Activated B cell treated with CpG ODN at 0.5 μM for 24 hours (primary cell): ENCODE measurements at regions not wholly inside any gene's neighbourhood (a gene's known extent, or its start where the extent isn't known, plus 50 kb on each side); places are given as distances from the start of the nearest gene placed in this dataset.

Experiments
- ATAC-seq: fragments of 200-7000 bp; cut with Tn5 transposase; one replicate; pipeline ENCODE4 v1.10.0; 2021; ENCODE audit warnings: low read depth, mild to moderate bottlenecking, moderate library complexity
- CTCF ChIA-PET: fragments of 350-600 bp; sonication (Branson Sonifier 250); formaldehyde crosslinking; loops from one replicate; lab custom pipeline; 2021; ENCODE audit warnings: antibody characterized with exemption; lab: Charles Lee
- POLR2A ChIA-PET: fragments of 350-600 bp; sonication (Branson Sonifier 250); formaldehyde crosslinking; loops from one replicate; lab custom pipeline; 2021; ENCODE audit warnings: antibody characterized with exemption; lab: Charles Lee
- DNase-seq: peaks from one replicate; pipeline ENCODE4 v3.0.0; 2022
- H3K27ac Mint-ChIP-seq: one replicate; pipeline ENCODE4 v1.8.0; 2020; ENCODE audit warnings: mixed read lengths
- H3K27me3 Mint-ChIP-seq: one replicate; pipeline ENCODE4 v1.8.0; 2021; ENCODE audit warnings: mixed read lengths
- H3K36me3 Mint-ChIP-seq: one replicate; pipeline ENCODE4 v1.8.0; 2021; ENCODE audit warnings: low read depth, mixed read lengths
- H3K4me1 Mint-ChIP-seq: one replicate; pipeline ENCODE4 v1.8.0; 2021; ENCODE audit warnings: mixed read lengths
- H3K4me3 Mint-ChIP-seq: one replicate; pipeline ENCODE4 v1.8.0; 2020; ENCODE audit warnings: mild to moderate bottlenecking, mixed read lengths
- H3K9me3 Mint-ChIP-seq: one replicate; pipeline ENCODE4 v1.8.0; 2020; ENCODE audit warnings: mixed read lengths
- intact Hi-C: fragments of 100-400 bp; cut with micrococcal nuclease; formaldehyde crosslinking; loops from one replicate; pipeline ENCODE4 v1.15.1; 2024
- TF ChIP-seq, protein P1 (sequence below): fragments of 200-600 bp; IDR thresholded peaks from one replicate; pipeline ENCODE4 v1.8.0; 2022; ENCODE audit warnings: antibody characterized with exemption, mild to moderate bottlenecking

DNA sequence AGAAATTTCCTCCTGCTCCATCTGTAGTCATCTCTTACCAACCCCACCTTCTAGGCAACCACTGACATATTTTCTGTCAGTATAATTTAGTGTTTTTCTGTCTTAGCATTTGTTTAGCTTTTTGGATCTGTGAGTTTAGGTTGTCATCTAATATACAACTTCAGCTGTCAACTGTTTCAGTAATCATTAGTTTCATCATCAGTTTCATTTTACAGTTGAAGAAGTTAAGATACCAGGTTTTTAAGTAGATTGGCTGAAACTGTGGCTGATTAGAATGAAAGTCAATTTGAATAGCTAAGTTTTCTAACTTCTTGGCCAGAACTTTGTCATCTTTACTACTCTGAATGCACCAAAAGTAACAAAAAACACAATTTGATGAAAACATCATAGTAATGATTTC, 1957.3 kb downstream of the NCAM2 start:
- POLR2A ChIA-PET: no interaction called here
- Mint-ChIP-seq H3K27ac (no peak overlapping the region), H3K9me3 (peaks cover 1% of the 10 kb centered on the region), H3K36me3 (no peaks in the 10 kb centered on the region), H3K4me3 (no peak overlapping the region), H3K27me3 (no peaks in the 10 kb centered on the region), H3K4me1 (peaks cover 3% of the 10 kb centered on the region)
- DNase-seq: no peak
- CTCF ChIA-PET: no interaction called here
- intact Hi-C loops: no loop called here
- no peak for ATAC-seq
- TF ChIP-seq, protein P1, sequence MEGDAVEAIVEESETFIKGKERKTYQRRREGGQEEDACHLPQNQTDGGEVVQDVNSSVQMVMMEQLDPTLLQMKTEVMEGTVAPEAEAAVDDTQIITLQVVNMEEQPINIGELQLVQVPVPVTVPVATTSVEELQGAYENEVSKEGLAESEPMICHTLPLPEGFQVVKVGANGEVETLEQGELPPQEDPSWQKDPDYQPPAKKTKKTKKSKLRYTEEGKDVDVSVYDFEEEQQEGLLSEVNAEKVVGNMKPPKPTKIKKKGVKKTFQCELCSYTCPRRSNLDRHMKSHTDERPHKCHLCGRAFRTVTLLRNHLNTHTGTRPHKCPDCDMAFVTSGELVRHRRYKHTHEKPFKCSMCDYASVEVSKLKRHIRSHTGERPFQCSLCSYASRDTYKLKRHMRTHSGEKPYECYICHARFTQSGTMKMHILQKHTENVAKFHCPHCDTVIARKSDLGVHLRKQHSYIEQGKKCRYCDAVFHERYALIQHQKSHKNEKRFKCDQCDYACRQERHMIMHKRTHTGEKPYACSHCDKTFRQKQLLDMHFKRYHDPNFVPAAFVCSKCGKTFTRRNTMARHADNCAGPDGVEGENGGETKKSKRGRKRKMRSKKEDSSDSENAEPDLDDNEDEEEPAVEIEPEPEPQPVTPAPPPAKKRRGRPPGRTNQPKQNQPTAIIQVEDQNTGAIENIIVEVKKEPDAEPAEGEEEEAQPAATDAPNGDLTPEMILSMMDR: no peak

DNA sequence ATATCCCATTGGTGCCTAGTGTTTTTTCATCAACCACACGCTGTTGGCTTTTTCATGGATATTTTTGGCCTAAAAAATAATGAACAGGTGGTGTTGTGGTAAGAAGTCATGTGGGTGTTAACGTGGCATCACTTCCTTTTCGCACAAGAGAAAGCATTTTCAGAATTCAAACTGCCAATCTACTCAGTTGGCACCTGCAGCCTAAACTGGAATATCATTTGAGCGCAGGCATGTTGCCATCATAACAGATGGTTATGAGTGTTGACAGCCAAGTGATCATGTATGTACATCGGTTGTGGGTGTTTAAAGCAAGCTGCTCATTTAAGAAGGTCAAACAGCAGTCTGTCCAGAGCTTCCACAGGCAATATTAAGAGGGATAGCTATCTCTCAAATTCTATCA, 1963.0 kb downstream of the NCAM2 start:
- H3K27ac Mint-ChIP-seq: no peak overlapping the region
- no peak overlapping the region for H3K4me3 Mint-ChIP-seq
- no peaks in the 10 kb centered on the region for H3K27me3 Mint-ChIP-seq
- CTCF ChIA-PET: no interaction called here
- H3K9me3 Mint-ChIP-seq: no peaks in the 10 kb centered on the region
- DNase-seq: no peak
- peaks cover 8% of the 10 kb centered on the region for H3K4me1 Mint-ChIP-seq
- intact Hi-C loops: no loop called here
- H3K36me3 Mint-ChIP-seq: no peaks in the 10 kb centered on the region
- POLR2A ChIA-PET: no interaction called here
- TF ChIP-seq, protein P1: no peak
- ATAC-seq: no peak

DNA sequence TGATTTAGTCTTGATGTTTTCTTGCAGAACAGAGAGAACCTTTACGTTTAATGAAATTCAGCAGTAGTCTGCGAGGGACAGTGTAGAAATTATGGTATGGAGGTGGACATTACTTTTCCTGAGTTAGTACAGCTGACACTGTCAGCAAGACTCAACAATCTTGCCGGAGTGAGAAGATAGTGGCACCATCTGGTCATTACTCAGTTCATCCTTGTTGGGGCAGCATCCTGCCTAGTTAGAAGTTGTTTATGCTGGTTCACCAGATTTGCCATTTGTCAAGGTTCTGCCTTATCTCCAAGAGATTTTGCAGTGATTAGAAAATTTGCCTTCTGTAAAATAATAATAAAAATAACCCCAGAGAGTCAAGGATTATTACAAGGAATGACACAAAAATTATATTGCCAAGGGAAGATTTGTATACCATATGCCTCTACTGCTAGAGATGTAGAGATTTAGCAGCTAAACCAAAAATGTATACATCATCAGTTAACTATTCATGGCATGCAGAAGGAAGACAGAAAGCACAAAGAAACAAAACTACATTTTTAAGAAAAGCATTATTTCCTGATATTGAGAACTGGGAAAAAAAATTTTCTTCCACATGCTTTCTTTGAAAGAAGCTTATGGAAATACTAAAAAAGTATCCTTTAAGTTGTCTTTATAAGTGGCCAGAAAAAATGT, 1967.4 kb downstream of the NCAM2 start:
- no peaks in the 10 kb centered on the region for H3K36me3 Mint-ChIP-seq
- peaks cover 5% of the 10 kb centered on the region for H3K4me1 Mint-ChIP-seq
- H3K4me3 Mint-ChIP-seq: no peak overlapping the region
- TF ChIP-seq, protein P1: no peak
- no peaks in the 10 kb centered on the region for H3K9me3 Mint-ChIP-seq
- DNase-seq: no peak
- CTCF ChIA-PET: no interaction called here
- no peak overlapping the region for H3K27ac Mint-ChIP-seq
- ATAC-seq: no peak
- intact Hi-C loops: no loop called here
- H3K27me3 Mint-ChIP-seq: no peaks in the 10 kb centered on the region
- POLR2A ChIA-PET: no interaction called here

DNA sequence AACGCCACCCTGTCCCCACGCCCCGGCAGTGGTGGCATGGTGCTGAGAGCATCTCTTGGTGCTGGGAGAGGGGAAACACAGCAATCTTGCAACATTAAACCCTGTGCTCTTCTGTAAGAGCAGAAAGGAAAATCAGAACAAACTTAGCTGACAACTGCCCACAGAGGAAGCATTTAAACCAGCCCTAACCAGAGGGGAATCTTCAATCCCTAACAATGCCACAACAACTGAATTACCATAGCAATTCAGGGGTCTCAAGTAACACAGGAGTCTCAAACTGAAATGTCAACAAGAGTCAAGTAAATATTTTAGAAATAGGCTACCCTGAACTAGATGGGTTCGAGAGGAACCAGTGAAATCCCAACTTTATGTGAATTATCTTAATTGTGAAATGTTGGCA, 1983.6 kb downstream of the NCAM2 start:
- TF ChIP-seq, protein P1: no peak
- no peak for DNase-seq
- no peaks in the 10 kb centered on the region for H3K36me3 Mint-ChIP-seq
- POLR2A ChIA-PET: no interaction called here
- no peak overlapping the region for H3K4me3 Mint-ChIP-seq
- H3K4me1 Mint-ChIP-seq: peaks cover 2% of the 10 kb centered on the region
- intact Hi-C loops: no loop called here
- ATAC-seq: no peak
- peaks cover 6% of the 10 kb centered on the region for H3K9me3 Mint-ChIP-seq
- CTCF ChIA-PET: no interaction called here
- H3K27me3 Mint-ChIP-seq: no peaks in the 10 kb centered on the region
- H3K27ac Mint-ChIP-seq: no peak overlapping the region

DNA sequence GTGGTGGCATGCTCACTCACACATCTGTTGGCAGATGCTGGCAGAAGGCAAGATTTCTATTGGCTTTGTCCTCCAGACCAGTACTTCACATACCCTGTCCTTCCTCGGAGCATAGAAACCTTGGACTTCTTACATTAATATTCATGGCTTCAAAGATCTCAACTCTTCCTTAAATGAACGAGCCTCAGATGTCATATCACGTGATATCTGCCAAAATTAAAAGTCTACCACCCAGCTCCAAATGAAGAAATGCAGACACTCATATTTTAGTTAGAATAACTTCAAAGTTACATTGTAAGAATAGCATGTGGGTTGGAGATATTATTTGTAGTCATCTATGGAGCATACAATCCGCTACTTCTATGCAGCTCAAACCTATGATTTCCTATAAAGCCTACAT, 1994.9 kb downstream of the NCAM2 start:
- ChIA-PET POLR2A (no interaction called here), CTCF (no interaction called here)
- Mint-ChIP-seq H3K4me1 (no peaks in the 10 kb centered on the region), H3K27me3 (no peaks in the 10 kb centered on the region), H3K36me3 (no peaks in the 10 kb centered on the region), H3K9me3 (peaks cover 10% of the 10 kb centered on the region), H3K4me3 (no peak overlapping the region), H3K27ac (no peak overlapping the region)
- TF ChIP-seq, protein P1: no peak
- DNase-seq (no peak), ATAC-seq (no peak)
- intact Hi-C loops: no loop called here
